KMS-11 (cell line): ENCODE measurements at regions not wholly inside any gene's neighbourhood (a gene's known extent, or its start where the extent isn't known, plus 50 kb on each side); places are given as distances from the start of the nearest gene placed in this dataset.

Experiments used
- H2AFZ ChIP-seq: fragments of 200-600 bp; sonication (generic); 2 replicates; pipeline ENCODE4 v1.6.1; 2016; ENCODE audit warnings: antibody characterized with exemption, mixed run types, low read depth
- H3K27ac ChIP-seq: fragments of 200-600 bp; sonication (generic); 2 replicates; pipeline ENCODE4 v1.6.1; 2016; ENCODE audit warnings: mild to moderate bottlenecking, mixed run types
- H3K27me3 ChIP-seq: fragments of 200-600 bp; sonication (generic); 2 replicates; pipeline ENCODE4 v1.6.1; 2017; ENCODE audit warnings: mild to moderate bottlenecking, low read depth, mixed run types, moderate library complexity; ENCODE audit not compliant: insufficient read depth
- H3K36me3 ChIP-seq: fragments of 200-600 bp; sonication (generic); 2 replicates; pipeline ENCODE4 v1.6.1; 2017; ENCODE audit warnings: mild to moderate bottlenecking, mixed run types; ENCODE audit not compliant: insufficient read depth
- H3K4me1 ChIP-seq: fragments of 200-600 bp; sonication (generic); 2 replicates; pipeline ENCODE4 v1.6.1; 2016; ENCODE audit warnings: mild to moderate bottlenecking, low read depth, mixed run types; ENCODE audit not compliant: poor library complexity, severe bottlenecking
- H3K4me2 ChIP-seq: fragments of 200-600 bp; sonication (generic); 2 replicates; pipeline ENCODE4 v1.7.0; 2016; ENCODE audit warnings: mild to moderate bottlenecking, mixed run types
- H3K4me3 ChIP-seq: fragments of 200-600 bp; sonication (generic); IDR thresholded peaks from 2 replicates; pipeline ENCODE4 v1.6.1; 2017; ENCODE audit warnings: low read depth, low read length, mixed read lengths; ENCODE audit not compliant: insufficient read depth
- H3K79me2 ChIP-seq: fragments of 200-600 bp; sonication (generic); 2 replicates; pipeline ENCODE4 v1.6.1; 2016; ENCODE audit warnings: low read depth, mixed run types; ENCODE audit not compliant: insufficient read depth
- H3K9ac ChIP-seq: fragments of 200-600 bp; sonication (generic); 2 replicates; pipeline ENCODE4 v1.6.1; 2016; ENCODE audit warnings: mild to moderate bottlenecking, mixed run types
- H4K20me1 ChIP-seq: fragments of 200-600 bp; sonication (generic); 2 replicates; pipeline ENCODE4 v1.6.1; 2016; ENCODE audit warnings: mild to moderate bottlenecking, mixed run types; ENCODE audit not compliant: insufficient read depth
- TF ChIP-seq, protein P1 (sequence below): fragments of 200-600 bp; sonication (generic); conservative IDR thresholded peaks from 2 replicates; pipeline ENCODE4 v1.6.1; 2017; ENCODE audit warnings: low read depth, mild to moderate bottlenecking, antibody characterized with exemption, low read length, moderate library complexity, mixed read lengths

DNA sequence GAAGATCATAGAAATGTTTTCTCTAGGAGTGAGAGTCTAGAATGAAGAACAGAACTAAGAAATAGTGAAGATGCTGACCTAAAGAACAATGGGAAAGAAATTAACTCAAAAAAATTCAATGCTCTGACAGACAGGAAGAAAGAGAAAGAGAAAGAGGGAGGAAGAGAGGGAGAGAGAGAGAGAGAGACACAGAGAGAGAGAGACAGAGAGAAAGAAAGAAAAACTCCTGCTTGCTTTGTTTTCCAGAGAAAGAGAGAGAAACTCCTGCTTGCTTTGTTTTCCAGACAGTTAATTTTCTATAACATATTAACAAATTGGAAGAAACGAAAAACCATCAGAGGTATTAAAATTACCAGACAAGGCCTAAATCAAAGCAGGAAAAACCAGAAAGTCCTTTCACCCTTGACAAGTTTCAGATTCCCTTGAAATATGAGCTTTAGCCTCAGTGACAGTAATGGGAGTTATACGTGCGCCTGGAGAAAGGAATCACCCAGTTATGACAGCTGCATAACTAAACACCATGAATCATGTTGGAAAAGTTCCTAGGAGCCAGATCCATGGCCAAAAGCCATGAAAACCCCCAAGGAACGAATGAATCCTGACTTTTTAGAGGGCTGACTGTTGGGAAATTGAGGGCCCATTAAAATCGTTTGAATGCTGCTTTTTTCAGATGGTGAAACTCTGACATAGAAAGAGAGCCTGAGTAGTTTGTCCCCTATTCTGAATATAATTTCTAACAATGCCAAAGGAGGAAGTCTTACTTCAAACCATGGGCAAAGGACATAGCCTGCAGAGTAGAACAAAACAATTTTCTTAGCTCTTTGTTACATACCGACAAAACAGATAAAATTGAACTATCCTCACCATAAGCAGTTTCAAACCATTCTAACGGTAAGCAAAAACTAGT, 228.6 kb upstream of the CHST9 start:
- no peak overlapping the region for H3K4me3 ChIP-seq
- no peaks in the 10 kb centered on the region for H3K27me3 ChIP-seq
- no peaks in the 10 kb centered on the region for H3K79me2 ChIP-seq
- TF ChIP-seq, protein P1, sequence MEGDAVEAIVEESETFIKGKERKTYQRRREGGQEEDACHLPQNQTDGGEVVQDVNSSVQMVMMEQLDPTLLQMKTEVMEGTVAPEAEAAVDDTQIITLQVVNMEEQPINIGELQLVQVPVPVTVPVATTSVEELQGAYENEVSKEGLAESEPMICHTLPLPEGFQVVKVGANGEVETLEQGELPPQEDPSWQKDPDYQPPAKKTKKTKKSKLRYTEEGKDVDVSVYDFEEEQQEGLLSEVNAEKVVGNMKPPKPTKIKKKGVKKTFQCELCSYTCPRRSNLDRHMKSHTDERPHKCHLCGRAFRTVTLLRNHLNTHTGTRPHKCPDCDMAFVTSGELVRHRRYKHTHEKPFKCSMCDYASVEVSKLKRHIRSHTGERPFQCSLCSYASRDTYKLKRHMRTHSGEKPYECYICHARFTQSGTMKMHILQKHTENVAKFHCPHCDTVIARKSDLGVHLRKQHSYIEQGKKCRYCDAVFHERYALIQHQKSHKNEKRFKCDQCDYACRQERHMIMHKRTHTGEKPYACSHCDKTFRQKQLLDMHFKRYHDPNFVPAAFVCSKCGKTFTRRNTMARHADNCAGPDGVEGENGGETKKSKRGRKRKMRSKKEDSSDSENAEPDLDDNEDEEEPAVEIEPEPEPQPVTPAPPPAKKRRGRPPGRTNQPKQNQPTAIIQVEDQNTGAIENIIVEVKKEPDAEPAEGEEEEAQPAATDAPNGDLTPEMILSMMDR = no peak
- no peak overlapping the region for H3K4me2 ChIP-seq
- H3K9ac ChIP-seq = no peak overlapping the region
- H3K4me1 ChIP-seq = no peaks in the 10 kb centered on the region
- no peak overlapping the region for H2AFZ ChIP-seq
- no peaks in the 10 kb centered on the region for H3K36me3 ChIP-seq
- no peak overlapping the region for H3K27ac ChIP-seq
- no peaks in the 10 kb centered on the region for H4K20me1 ChIP-seq

DNA sequence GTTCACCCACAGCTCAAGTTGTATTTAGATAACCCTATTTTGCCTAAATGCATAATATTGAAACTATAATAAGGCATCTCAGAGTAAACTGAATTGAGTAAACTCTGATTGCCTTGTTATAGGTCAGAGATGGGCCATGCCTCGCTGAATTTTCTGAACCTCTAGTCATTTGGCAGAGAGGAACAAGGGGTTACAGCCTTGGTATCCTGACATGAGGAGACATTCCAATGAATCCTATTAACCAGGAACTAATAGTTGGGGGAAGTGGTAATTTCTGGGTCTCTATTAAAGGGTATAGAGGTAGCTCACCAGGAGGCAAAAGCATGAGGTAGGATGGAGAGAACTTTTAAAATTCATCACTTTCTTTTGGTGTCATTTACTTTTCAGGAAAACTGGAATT, 227.4 kb upstream of the CHST9 start:
- no peak overlapping the region for H3K4me2 ChIP-seq
- no peak overlapping the region for H3K4me3 ChIP-seq
- no peak overlapping the region for H3K9ac ChIP-seq
- H2AFZ ChIP-seq = no peak overlapping the region
- no peaks in the 10 kb centered on the region for H3K36me3 ChIP-seq
- no peaks in the 10 kb centered on the region for H3K79me2 ChIP-seq
- no peaks in the 10 kb centered on the region for H4K20me1 ChIP-seq
- H3K27ac ChIP-seq = no peak overlapping the region
- H3K4me1 ChIP-seq = no peaks in the 10 kb centered on the region
- H3K27me3 ChIP-seq = no peaks in the 10 kb centered on the region
- TF ChIP-seq, protein P1 = no peak

DNA sequence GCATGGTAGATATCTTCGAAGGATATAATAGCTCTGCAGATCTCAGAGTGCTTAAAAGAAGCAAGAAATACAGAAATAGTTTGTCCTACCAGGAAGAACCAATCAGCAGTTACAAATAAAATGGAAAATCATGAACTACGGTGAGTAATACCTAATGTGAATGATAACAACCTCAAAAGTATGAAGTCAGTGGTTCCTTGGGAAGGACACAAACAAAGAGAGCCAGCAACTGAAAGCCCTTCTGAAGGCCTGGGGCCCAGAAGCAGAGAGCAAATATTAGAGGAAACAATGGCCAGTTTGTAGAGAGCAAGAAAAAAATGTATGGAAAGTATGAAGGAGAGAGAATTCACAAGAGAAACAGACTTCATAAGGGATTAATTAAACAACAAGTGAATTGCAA, 226.8 kb upstream of the CHST9 start:
- no peak overlapping the region for H3K4me2 ChIP-seq
- TF ChIP-seq, protein P1 = no peak
- no peak overlapping the region for H3K9ac ChIP-seq
- H3K4me3 ChIP-seq = no peak overlapping the region
- no peaks in the 10 kb centered on the region for H3K4me1 ChIP-seq
- H3K79me2 ChIP-seq = no peaks in the 10 kb centered on the region
- no peaks in the 10 kb centered on the region for H4K20me1 ChIP-seq
- no peaks in the 10 kb centered on the region for H3K27me3 ChIP-seq
- no peak overlapping the region for H3K27ac ChIP-seq
- no peaks in the 10 kb centered on the region for H3K36me3 ChIP-seq
- H2AFZ ChIP-seq = no peak overlapping the region

DNA sequence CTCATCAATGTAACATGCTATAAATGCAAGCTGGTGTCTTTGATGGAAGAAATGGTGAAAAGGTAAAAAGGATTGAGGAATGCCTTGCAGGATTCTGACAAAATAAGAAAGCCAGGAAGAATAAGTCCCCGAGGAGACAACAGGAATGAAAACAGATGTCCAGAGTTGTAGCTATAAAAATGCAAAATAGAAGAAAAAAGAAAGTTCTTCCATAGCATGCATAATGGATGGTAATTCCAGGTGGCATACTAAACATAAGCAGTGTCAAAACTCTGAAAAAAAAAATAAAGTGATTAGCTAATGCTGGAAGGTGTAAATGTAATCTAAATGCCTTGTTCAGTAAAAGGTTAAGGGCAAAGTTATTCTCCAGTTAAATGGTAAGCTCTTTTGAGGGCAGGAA, 225.9 kb upstream of the CHST9 start:
- Histone ChIP-seq H4K20me1 (no peaks in the 10 kb centered on the region), H3K4me2 (no peak overlapping the region), H2AFZ (no peak overlapping the region), H3K4me1 (no peaks in the 10 kb centered on the region), H3K9ac (no peak overlapping the region), H3K4me3 (no peak overlapping the region), H3K36me3 (no peaks in the 10 kb centered on the region), H3K27me3 (no peaks in the 10 kb centered on the region), H3K27ac (no peak overlapping the region), H3K79me2 (no peaks in the 10 kb centered on the region)
- TF ChIP-seq, protein P1 = no peak
